HepG2 (cell line): ENCODE measurements at regions not wholly inside any gene's neighbourhood (a gene's known extent, or its start where the extent isn't known, plus 50 kb on each side); places are given as distances from the start of the nearest gene placed in this dataset.

Experiments
- HMG20B ChIP-seq: conservative IDR thresholded peaks from 2 replicates; pipeline ENCODE4 v1.6.1; 2016; ENCODE audit warnings: missing genetic modification reagents, missing compliant biosample characterization
- KDM2A ChIP-seq: sonication (generic); formaldehyde crosslinking; IDR thresholded peaks from 2 replicates; pipeline ENCODE4 v1.4.0; 2020; ENCODE audit warnings: low read depth, missing genetic modification reagents, borderline replicate concordance
- MTA1 ChIP-seq: sonication (generic); formaldehyde crosslinking; IDR thresholded peaks from 2 replicates; pipeline ENCODE4 v1.4.0; 2020; ENCODE audit warnings: missing genetic modification reagents, mild to moderate bottlenecking, borderline replicate concordance
- NKX3-1 ChIP-seq: sonication (generic); formaldehyde crosslinking; IDR thresholded peaks from 2 replicates; pipeline ENCODE4 v1.5.0; 2020; ENCODE audit warnings: missing genetic modification reagents
- PAXIP1 ChIP-seq: sonication (generic); formaldehyde crosslinking; conservative IDR thresholded peaks from 2 replicates; pipeline ENCODE4 v1.4.0; 2020; ENCODE audit warnings: mild to moderate bottlenecking, missing genetic modification reagents, moderate library complexity
- SUZ12 ChIP-seq: fragments of 150-350 bp; IDR thresholded peaks from 2 replicates; pipeline ENCODE4 v1.6.1; 2014; ENCODE audit warnings: low read depth, low read length
- TRIM24 ChIP-seq: sonication (generic); formaldehyde crosslinking; IDR thresholded peaks from 2 replicates; pipeline ENCODE4 v1.8.0; 2022; ENCODE audit warnings: mild to moderate bottlenecking, missing genetic modification reagents
- ZBTB33 ChIP-seq: sonication (generic); formaldehyde crosslinking; IDR thresholded peaks from 2 replicates; pipeline ENCODE4 v1.4.0; 2020; ENCODE audit warnings: missing genetic modification reagents

GRCh38 chr3:157948605-157949383, 157.4 kb downstream of the SHOX2 start (continued):
- TF ChIP-seq PAXIP1 (CRISPR knock-in tag) (no peak), TRIM24 (CRISPR knock-in tag) (no peak), SUZ12 (no peak), NKX3-1 (CRISPR knock-in tag) (no peak), MTA1 (CRISPR knock-in tag) (no peak), HMG20B (CRISPR knock-in tag) (no peak), ZBTB33 (CRISPR knock-in tag) (no peak), KDM2A (CRISPR knock-in tag) (no peak)
